ENCODE measurements at regions not wholly inside any gene's neighbourhood (a gene's known extent, or its start where the extent isn't known, plus 50 kb on each side); places are given as distances from the start of the nearest gene placed in this dataset.

DNA sequence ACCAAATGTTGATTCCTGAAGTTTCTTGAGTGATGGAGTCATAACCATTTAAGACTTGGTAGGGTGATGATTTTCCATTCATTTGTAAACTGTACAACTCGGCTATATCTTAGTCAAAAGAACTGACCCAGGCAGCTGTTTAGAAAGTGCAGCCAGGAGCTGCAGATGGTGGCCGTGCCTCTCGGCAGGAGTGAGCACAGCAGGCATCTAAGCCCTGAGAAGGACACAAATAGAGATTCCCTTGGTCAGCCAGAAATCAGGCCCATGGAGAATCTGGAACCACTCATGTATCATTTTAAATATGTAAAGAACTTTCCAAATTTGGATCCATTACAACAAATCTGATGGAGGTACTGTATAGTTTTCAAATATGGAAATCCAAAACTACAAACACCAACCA lies 177.0 kb upstream of the AKR1E2 start:
- Histone ChIP-seq H3K27ac (ENCODE audit: extremely low read depth, low read depth, low read length) (no peak overlapping the region), H3K36me3 (ENCODE audit: control insufficient read depth in 2 of 2, insufficient read depth in 1 of 2, low read length in 2 of 2) (no peaks in the 10 kb centered on the region), H3K9me3 (ENCODE audit: control insufficient read depth, insufficient read depth, low read depth, low read length) (no peaks in the 10 kb centered on the region), H3K4me3 (ENCODE audit: low read depth, low read length) (no peak overlapping the region), H3K4me1 (ENCODE audit: control insufficient read depth, insufficient read depth, low read length) (peaks cover 21% of the 10 kb centered on the region)
- ChIA-PET CTCF (no interaction called here), POLR2A (no interaction called here)
- TF ChIP-seq, protein P1, sequence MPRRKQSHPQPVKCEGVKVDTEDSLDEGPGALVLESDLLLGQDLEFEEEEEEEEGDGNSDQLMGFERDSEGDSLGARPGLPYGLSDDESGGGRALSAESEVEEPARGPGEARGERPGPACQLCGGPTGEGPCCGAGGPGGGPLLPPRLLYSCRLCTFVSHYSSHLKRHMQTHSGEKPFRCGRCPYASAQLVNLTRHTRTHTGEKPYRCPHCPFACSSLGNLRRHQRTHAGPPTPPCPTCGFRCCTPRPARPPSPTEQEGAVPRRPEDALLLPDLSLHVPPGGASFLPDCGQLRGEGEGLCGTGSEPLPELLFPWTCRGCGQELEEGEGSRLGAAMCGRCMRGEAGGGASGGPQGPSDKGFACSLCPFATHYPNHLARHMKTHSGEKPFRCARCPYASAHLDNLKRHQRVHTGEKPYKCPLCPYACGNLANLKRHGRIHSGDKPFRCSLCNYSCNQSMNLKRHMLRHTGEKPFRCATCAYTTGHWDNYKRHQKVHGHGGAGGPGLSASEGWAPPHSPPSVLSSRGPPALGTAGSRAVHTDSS (tag by site-specific recombination; IDR thresholded peaks at IDR 0.05), result no peak
- no peak for TF ChIP-seq ZNF610 (tag by site-specific recombination; IDR thresholded peaks at IDR 0.05; ENCODE audit: borderline replicate concordance)
- no peak for TF ChIP-seq MZF1 (tag by site-specific recombination; IDR thresholded peaks at IDR 0.05; ENCODE audit: borderline replicate concordance)
- no peak for TF ChIP-seq ZNF707 (tag by site-specific recombination; IDR thresholded peaks at IDR 0.05)
- TF ChIP-seq TRIM28 (IDR thresholded peaks at IDR 0.05; ENCODE audit: borderline replicate concordance, low read length), result no peak
- TF ChIP-seq ZNF585B (tag by site-specific recombination; IDR thresholded peaks at IDR 0.05), result no peak
- no peak for TF ChIP-seq ZNF473 (tag by site-specific recombination; IDR thresholded peaks at IDR 0.05)
- TF ChIP-seq ZBTB7A (tag by site-specific recombination; IDR thresholded peaks at IDR 0.05; ENCODE audit: low read depth), result no peak
- TF ChIP-seq ZBTB1 (tag by site-specific recombination; IDR thresholded peaks at IDR 0.05), result no peak
- TF ChIP-seq ZNF830 (tag by site-specific recombination; IDR thresholded peaks at IDR 0.05; ENCODE audit: low read depth), result no peak
- no peak for TF ChIP-seq ZNF529 (tag by site-specific recombination; IDR thresholded peaks at IDR 0.05; ENCODE audit: insufficient replicate concordance)
- no peak for TF ChIP-seq ZNF140 (tag by site-specific recombination; IDR thresholded peaks at IDR 0.05)
- TF ChIP-seq HOXC10 (CRISPR knock-in tag; IDR thresholded peaks at IDR 0.05), result no peak
- TF ChIP-seq ZNF311 (tag by site-specific recombination; IDR thresholded peaks at IDR 0.05; ENCODE audit: borderline replicate concordance), result no peak
- no peak for TF ChIP-seq ZNF23 (tag by site-specific recombination; IDR thresholded peaks at IDR 0.05; ENCODE audit: borderline replicate concordance)
- no peak for TF ChIP-seq MEIS1 (CRISPR knock-in tag; IDR thresholded peaks at IDR 0.05; ENCODE audit: borderline replicate concordance)

DNA sequence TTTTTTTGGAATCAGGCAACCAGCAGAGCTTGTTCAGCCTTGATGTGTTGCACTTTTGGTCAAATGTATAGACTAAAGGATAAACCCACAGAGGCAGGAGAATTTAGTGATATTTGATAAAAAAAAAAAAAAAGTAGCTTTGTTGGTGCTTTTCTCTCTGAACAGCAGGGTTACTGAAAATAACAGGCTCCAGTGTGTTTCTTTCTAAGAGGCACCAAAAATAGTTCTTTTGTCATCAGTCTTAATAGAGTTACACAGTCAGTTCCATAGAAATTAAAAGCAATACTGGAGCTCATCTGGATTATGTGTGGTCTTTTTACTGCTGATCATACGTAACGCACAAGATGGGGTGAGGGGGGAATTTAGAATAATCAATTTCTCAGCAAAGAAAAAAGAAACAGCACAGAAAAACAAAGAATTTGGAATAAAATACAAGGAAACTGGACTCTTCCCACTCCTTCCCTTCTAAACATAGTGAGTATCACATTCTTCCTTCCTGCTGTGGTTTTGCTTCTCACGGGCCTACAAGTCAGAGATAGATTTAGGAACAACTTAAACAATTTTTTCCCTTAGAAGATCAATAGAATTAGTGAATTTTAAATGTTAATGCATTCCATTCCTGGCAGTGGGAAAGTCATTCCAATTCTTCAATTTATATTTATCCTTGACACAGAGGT lies 178.8 kb upstream of the AKR1E2 start:
- POLR2A ChIA-PET, result no interaction called here
- Histone ChIP-seq H3K4me3 (ENCODE audit: low read depth, low read length) (no peak overlapping the region), H3K4me1 (ENCODE audit: control insufficient read depth, insufficient read depth, low read length) (peaks cover 14% of the 10 kb centered on the region), H3K36me3 (ENCODE audit: control insufficient read depth in 2 of 2, insufficient read depth in 1 of 2, low read length in 2 of 2) (no peaks in the 10 kb centered on the region), H3K9me3 (ENCODE audit: control insufficient read depth, insufficient read depth, low read depth, low read length) (no peaks in the 10 kb centered on the region), H3K27ac (ENCODE audit: extremely low read depth, low read depth, low read length) (no peak overlapping the region)
- CTCF ChIA-PET, result interaction anchor here (0.6 kb wide), 1 partner anchor 48 kb away, joined by 6 read pairs; no protein-coding TSS in a partner anchor
- TF ChIP-seq ZNF2 (tag by site-specific recombination; IDR thresholded peaks at IDR 0.05), result no peak
- TF ChIP-seq, protein P2, sequence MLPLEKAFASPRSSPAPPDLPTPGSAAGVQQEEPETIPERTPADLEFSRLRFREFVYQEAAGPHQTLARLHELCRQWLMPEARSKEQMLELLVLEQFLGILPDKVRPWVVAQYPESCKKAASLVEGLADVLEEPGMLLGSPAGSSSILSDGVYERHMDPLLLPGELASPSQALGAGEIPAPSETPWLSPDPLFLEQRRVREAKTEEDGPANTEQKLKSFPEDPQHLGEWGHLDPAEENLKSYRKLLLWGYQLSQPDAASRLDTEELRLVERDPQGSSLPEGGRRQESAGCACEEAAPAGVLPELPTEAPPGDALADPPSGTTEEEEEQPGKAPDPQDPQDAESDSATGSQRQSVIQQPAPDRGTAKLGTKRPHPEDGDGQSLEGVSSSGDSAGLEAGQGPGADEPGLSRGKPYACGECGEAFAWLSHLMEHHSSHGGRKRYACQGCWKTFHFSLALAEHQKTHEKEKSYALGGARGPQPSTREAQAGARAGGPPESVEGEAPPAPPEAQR (tag by site-specific recombination; IDR thresholded peaks at IDR 0.05), result no peak
- TF ChIP-seq ZNF354C (tag by site-specific recombination; IDR thresholded peaks at IDR 0.05; ENCODE audit: borderline replicate concordance, low read depth), result no peak
- TF ChIP-seq ZBTB17 (tag by site-specific recombination; IDR thresholded peaks at IDR 0.05), result no peak
- no peak for TF ChIP-seq ZNF239 (tag by site-specific recombination; IDR thresholded peaks at IDR 0.05)
- TF ChIP-seq, protein P3, sequence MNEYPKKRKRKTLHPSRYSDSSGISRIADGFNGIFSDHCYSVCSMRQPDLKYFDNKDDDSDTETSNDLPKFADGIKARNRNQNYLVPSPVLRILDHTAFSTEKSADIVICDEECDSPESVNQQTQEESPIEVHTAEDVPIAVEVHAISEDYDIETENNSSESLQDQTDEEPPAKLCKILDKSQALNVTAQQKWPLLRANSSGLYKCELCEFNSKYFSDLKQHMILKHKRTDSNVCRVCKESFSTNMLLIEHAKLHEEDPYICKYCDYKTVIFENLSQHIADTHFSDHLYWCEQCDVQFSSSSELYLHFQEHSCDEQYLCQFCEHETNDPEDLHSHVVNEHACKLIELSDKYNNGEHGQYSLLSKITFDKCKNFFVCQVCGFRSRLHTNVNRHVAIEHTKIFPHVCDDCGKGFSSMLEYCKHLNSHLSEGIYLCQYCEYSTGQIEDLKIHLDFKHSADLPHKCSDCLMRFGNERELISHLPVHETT (tag by site-specific recombination; IDR thresholded peaks at IDR 0.05), result no peak
- no peak for TF ChIP-seq ZNF560 (tag by site-specific recombination; IDR thresholded peaks at IDR 0.05; ENCODE audit: borderline replicate concordance)
- no peak for TF ChIP-seq ZSCAN16 (tag by site-specific recombination; IDR thresholded peaks at IDR 0.05)
- no peak for TF ChIP-seq SP2 (tag by site-specific recombination; IDR thresholded peaks at IDR 0.05)
- TF ChIP-seq ZNF514 (tag by site-specific recombination; IDR thresholded peaks at IDR 0.05), result no peak
- TF ChIP-seq, protein P4, sequence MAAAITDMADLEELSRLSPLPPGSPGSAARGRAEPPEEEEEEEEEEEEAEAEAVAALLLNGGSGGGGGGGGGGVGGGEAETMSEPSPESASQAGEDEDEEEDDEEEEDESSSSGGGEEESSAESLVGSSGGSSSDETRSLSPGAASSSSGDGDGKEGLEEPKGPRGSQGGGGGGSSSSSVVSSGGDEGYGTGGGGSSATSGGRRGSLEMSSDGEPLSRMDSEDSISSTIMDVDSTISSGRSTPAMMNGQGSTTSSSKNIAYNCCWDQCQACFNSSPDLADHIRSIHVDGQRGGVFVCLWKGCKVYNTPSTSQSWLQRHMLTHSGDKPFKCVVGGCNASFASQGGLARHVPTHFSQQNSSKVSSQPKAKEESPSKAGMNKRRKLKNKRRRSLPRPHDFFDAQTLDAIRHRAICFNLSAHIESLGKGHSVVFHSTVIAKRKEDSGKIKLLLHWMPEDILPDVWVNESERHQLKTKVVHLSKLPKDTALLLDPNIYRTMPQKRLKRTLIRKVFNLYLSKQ (tag by site-specific recombination; IDR thresholded peaks at IDR 0.05; ENCODE audit: borderline replicate concordance), result no peak
- TF ChIP-seq ZNF707 (tag by site-specific recombination; IDR thresholded peaks at IDR 0.05), result no peak
- TF ChIP-seq ZBTB26 (tag by site-specific recombination; optimal IDR thresholded peaks at IDR 0.05), result no peak
- no peak for TF ChIP-seq ZSCAN30 (tag by site-specific recombination; IDR thresholded peaks at IDR 0.05)
- TF ChIP-seq ZFP3 (tag by site-specific recombination; IDR thresholded peaks at IDR 0.05; ENCODE audit: low read depth), result no peak
